ENCODE measurements at regions not wholly inside any gene's neighbourhood (a gene's known extent, or its start where the extent isn't known, plus 50 kb on each side); places are given as distances from the start of the nearest gene placed in this dataset.
A peak's percentile ranks its signal among the peaks of the same experiment; 100 is the strongest.

DNA sequence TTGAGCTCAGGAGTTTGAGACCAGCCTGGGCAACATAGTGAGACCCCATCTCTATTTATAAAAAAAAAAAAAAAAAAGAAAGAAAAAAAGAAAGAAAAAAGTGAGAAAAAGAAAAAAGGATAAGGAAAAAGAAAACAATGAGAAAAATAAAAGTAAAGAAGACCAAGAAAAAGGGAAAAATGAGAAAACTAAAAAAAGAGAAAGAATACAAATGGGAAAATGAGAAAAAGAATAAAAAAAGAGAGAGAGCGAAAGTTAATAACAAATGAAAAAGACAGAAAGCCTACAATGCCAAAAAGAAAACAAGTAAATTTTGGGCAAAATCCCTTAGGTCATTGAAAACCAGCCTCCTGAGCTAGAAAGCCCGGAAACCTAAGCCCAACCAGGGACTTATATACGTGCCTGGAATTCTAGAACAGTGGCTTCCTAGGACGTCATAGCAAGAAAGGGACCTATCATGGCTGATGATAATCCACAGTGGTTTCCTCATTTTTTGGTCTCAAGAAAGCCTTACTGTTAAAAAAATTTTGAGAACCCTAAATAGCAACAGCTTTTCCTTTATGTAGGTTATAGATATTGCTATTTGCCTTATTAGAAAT, 131.7 kb upstream of the CLINT1 start:
- no peaks in the 10 kb centered on the region for H3K36me3 ChIP-seq
- no peak for DNase-seq (ENCODE audit: extremely low spot score)
- intact Hi-C loops (cut with DNase I), result loop anchor here (5.0 kb wide), 1 partner anchor 133 kb away; the partner anchor contains the start of gene CLINT1
- WGBS, result 83% methylated on average over 4 of the region's 4 CpGs
- no peak overlapping the region for H3K4me3 ChIP-seq
- H3K9me3 ChIP-seq, result no peaks in the 10 kb centered on the region
- no peak overlapping the region for H3K27ac ChIP-seq (replicated peaks in 1 of 4)
- H3K4me1 ChIP-seq, result peaks cover 3 to 21% (median 9%) of the 10 kb centered on the region in 4 donors
- TF ChIP-seq EP300 (IDR thresholded peaks at IDR 0.05) (no peak), POLR2A (IDR thresholded peaks at IDR 0.05; ENCODE audit: low read depth) (no peak), POLR2AphosphoS5 (IDR thresholded peaks at IDR 0.05) (no peak)
- H3K27me3 ChIP-seq, result no peaks in the 10 kb centered on the region

DNA sequence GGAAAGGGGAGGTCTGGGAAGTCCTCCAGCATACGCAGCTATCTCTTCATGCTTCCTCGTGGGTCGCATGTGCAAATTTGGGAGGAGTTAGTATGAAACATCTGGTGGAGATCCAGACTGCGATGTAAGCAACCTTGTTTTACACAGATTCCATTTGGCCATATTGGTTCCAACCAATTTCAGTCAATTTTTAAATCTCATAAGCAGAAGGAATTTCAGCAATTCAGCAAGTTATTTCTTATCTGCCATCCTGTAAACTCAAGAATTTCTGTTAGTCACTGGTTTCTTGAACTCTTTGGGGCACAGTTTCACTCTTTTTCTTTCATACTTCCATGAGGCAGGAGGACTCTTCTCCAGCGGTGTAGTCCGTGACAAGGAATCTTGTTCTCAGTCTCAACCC, 130.4 kb upstream of the CLINT1 start:
- TF ChIP-seq EP300 (IDR thresholded peaks at IDR 0.05), result no peak
- TF ChIP-seq POLR2AphosphoS5 (IDR thresholded peaks at IDR 0.05), result no peak
- TF ChIP-seq, protein P1, sequence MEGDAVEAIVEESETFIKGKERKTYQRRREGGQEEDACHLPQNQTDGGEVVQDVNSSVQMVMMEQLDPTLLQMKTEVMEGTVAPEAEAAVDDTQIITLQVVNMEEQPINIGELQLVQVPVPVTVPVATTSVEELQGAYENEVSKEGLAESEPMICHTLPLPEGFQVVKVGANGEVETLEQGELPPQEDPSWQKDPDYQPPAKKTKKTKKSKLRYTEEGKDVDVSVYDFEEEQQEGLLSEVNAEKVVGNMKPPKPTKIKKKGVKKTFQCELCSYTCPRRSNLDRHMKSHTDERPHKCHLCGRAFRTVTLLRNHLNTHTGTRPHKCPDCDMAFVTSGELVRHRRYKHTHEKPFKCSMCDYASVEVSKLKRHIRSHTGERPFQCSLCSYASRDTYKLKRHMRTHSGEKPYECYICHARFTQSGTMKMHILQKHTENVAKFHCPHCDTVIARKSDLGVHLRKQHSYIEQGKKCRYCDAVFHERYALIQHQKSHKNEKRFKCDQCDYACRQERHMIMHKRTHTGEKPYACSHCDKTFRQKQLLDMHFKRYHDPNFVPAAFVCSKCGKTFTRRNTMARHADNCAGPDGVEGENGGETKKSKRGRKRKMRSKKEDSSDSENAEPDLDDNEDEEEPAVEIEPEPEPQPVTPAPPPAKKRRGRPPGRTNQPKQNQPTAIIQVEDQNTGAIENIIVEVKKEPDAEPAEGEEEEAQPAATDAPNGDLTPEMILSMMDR (IDR thresholded peaks at IDR 0.05), result no peak
- no peak for TF ChIP-seq POLR2A (IDR thresholded peaks at IDR 0.05; ENCODE audit: low read depth)
- intact Hi-C loops (cut with DNase I), result no loop called here
- peaks cover 0 to 19% (median 8%) of the 10 kb centered on the region in 4 donors for H3K4me1 ChIP-seq
- no peak for DNase-seq (ENCODE audit: extremely low spot score)
- H3K9me3 ChIP-seq, result no peaks in the 10 kb centered on the region
- WGBS, result 95% methylated on average over 6 of the region's 6 CpGs
- H3K4me3 ChIP-seq, result no peak overlapping the region
- H3K27me3 ChIP-seq, result no peaks in the 10 kb centered on the region
- H3K27ac ChIP-seq (replicated peaks in 1 of 4), result no peak overlapping the region
- no peaks in the 10 kb centered on the region for H3K36me3 ChIP-seq

DNA sequence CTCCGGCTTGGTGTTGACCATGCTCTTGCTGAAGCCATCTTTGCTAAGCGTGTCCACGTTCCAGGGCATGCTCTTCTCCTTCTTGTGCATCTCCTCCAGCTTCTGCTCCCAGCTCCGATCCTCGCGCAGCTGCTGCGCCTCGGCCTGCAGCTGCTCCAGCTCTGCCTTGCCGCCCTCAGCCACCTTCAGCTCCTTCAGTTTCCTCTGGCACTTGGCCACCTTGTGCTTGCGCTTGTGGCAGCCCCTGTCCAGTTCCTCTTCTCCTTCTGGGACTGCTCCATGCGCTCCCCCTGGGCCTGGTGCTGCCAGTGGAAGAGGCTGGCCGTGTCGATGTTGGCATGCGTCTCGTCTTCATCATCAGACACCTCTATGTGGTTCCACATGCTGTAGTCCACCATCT, 128.3 kb upstream of the CLINT1 start:
- H3K9me3 ChIP-seq, result no peaks in the 10 kb centered on the region
- no peak for TF ChIP-seq EP300 (IDR thresholded peaks at IDR 0.05)
- TF ChIP-seq, protein P1 (IDR thresholded peaks at IDR 0.05), result no peak
- TF ChIP-seq POLR2A (IDR thresholded peaks at IDR 0.05; ENCODE audit: low read depth), result no peak
- TF ChIP-seq POLR2AphosphoS5 (IDR thresholded peaks at IDR 0.05), result no peak
- no peak overlapping the region for H3K27ac ChIP-seq (replicated peaks in 1 of 4)
- H3K4me1 ChIP-seq, result peaks cover 0 to 13% (median 12%) of the 10 kb centered on the region in 4 donors
- H3K27me3 ChIP-seq, result no peaks in the 10 kb centered on the region
- 89% methylated on average over 15 of the region's 15 CpGs for WGBS
- H3K4me3 ChIP-seq, result no peak overlapping the region
- no peaks in the 10 kb centered on the region for H3K36me3 ChIP-seq
- no peak for DNase-seq (ENCODE audit: extremely low spot score)
- intact Hi-C loops (cut with DNase I), result no loop called here

- DNase-seq (ENCODE audit: extremely low spot score), result no peak
- WGBS, result 96% methylated on average over 24 of the region's 29 CpGs
- Histone ChIP-seq H3K4me1 (peaks cover 0 to 13% (median 12%) of the 10 kb centered on the region in 4 donors), H3K36me3 (no peaks in the 10 kb centered on the region), H3K4me3 (no peak overlapping the region), H3K9me3 (no peaks in the 10 kb centered on the region), H3K27me3 (no peaks in the 10 kb centered on the region), H3K27ac (replicated peaks in 1 of 4) (no peak overlapping the region)
- TF ChIP-seq, protein P1 (IDR thresholded peaks at IDR 0.05), result no peak
- TF ChIP-seq EP300 (IDR thresholded peaks at IDR 0.05) (no peak), POLR2A (IDR thresholded peaks at IDR 0.05; ENCODE audit: low read depth) (no peak), POLR2AphosphoS5 (IDR thresholded peaks at IDR 0.05) (no peak)
- intact Hi-C loops (cut with DNase I), result no loop called here
These were observed 127.6 kb upstream of the CLINT1 start for GRCh38 chr5:157986431-157986990.

- peak overlapping the region in 2 of 4 donors; percentile 17 to 36 for H3K27ac ChIP-seq (replicated peaks in 1 of 4)
- DNase-seq (ENCODE audit: extremely low spot score), result no peak
- WGBS, result 66% methylated on average over 5 of the region's 5 CpGs
- H3K9me3 ChIP-seq, result no peaks in the 10 kb centered on the region
- intact Hi-C loops (cut with DNase I), result no loop called here
- no peak overlapping the region for H3K4me3 ChIP-seq
- H3K36me3 ChIP-seq, result no peaks in the 10 kb centered on the region
- H3K27me3 ChIP-seq, result no peaks in the 10 kb centered on the region
- TF ChIP-seq, protein P1 (IDR thresholded peaks at IDR 0.05), result no peak
- TF ChIP-seq POLR2AphosphoS5 (IDR thresholded peaks at IDR 0.05) (no peak), POLR2A (IDR thresholded peaks at IDR 0.05; ENCODE audit: low read depth) (no peak), EP300 (IDR thresholded peaks at IDR 0.05) (no peak)
- H3K4me1 ChIP-seq, result peaks cover 0 to 13% (median 12%) of the 10 kb centered on the region in 4 donors
These were observed 125.7 kb upstream of the CLINT1 start for GRCh38 chr5:157984611-157985010.

Measured in esophagus muscularis mucosa (tissue), 4 donors.